Pons (tissue), 1 donor: ENCODE measurements at regions not wholly inside any gene's neighbourhood (a gene's known extent, or its start where the extent isn't known, plus 50 kb on each side); places are given as distances from the start of the nearest gene placed in this dataset.

ENCODE experiments used
- DNase-seq: peaks from one replicate; pipeline ENCODE4 v3.0.0-alpha.2; 2016; ENCODE audit warnings: low spot score

DNA sequence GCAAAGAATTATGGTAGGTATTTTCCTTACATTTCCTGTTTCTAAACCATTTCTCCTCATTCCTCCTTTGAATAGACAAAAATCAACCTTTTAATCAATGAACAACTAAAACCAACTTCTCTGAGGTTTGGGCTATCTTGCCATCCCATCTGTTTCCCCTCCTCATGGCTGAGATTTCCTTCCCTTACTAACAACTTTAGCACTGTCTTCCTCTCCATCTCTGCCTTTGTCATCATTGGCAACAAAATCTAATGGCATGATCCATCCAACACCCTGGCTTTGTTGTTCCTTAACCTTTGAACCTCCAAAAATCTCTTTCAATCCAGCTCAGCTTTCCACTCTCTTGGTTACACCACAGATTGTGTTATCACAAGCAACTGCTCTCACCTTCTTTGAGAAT is 95.3 kb upstream of the FAM136A start:
- no peak for DNase-seq

DNA sequence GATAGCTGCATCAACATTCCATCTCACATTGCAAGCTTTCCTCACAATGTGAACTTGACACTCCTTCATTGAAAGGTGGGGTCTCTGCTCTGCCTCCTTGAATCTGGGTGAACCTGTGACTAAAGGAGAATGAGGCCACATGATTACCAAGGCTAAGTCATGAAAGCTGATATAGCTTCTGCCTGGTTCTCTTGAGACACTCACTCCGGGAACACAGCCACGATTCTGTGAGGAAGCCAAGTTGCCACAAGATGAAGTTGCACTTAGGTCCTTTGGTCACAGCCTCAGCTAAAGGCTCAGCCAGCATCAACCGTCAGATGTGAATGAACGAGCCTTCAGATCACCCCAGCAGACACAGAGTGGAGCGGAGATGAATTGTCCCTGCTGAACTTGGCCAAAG is 94.7 kb upstream of the FAM136A start:
- DNase-seq, result no peak

DNA sequence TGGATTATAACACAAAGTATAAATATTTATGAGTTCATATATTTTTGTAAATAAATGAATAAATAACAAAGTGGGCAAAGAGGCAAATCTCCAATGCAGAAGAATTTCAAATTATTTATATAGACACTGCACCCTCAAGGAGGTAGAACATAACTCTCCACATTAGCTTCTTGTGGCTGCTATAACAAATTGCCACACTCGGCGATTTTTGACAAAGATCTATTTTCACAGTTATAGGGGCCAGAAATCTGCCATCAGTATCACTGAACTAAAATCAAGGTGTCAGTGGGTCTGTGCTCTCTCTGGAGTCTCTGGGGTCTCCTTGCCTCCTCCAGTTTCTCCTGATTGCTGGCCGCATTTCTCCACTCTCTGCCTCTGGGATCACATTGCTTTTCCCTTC is 92.0 kb upstream of the FAM136A start:
- no peak for DNase-seq

DNA sequence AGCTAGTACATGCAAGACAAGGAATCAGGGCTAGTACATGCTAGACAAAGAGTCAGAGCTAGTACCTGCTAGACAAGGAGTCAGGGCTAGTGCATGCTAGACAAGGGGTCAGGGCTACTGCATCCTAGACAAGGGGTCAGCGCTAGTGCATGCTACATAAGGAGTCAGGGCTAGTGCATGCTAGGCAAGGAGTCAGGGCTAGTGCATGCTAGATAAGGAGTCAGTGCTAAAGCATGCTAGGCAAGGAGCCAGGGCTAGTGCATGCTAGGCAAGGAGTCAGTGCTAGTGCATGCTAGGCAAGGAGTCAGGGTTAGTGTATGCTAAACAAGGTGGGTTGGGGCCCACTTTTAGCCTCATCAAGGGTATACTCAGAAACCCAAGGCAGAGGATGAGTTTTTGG is 90.1 kb upstream of the FAM136A start:
- no peak for DNase-seq

DNA sequence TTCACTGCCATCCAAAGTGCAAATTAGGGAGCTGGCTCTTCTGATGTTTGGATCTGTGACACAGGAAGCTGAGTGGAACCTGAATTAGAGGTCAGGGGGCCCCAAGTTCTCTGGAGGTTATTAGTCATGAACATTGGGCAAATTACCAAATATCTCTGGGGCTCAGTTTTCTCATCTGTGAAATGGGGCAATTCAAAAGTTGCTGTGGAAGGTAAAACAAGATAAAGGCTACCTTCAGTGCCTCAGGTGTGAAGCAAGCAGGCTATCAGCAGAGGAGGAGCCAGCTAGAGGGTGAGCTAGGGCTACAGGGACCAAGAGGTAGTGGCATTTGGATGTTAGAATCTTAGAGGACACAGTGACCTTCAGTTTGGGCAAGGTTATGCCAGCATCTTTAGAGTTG is 89.4 kb upstream of the FAM136A start:
- no peak for DNase-seq

DNA sequence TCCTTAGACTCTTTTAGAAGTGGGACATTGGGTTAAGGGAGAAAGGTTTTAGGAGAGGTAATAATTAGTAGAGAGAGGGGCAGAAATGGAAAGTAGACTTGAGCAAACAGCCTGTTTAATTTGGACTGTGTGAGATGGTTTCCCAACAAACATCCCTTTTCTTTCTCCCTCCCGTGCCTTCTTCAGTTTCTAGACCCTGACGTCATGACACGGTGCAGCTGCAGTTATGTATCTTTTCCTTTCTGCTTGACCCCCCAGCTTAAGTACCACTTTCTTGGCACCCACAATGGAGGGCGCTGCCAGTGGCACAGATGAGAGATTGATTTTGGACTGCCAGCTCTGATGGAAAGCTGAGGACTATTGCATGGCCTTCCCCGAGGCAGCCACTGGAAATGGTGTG is 86.9 kb upstream of the FAM136A start:
- DNase-seq, result no peak

DNA sequence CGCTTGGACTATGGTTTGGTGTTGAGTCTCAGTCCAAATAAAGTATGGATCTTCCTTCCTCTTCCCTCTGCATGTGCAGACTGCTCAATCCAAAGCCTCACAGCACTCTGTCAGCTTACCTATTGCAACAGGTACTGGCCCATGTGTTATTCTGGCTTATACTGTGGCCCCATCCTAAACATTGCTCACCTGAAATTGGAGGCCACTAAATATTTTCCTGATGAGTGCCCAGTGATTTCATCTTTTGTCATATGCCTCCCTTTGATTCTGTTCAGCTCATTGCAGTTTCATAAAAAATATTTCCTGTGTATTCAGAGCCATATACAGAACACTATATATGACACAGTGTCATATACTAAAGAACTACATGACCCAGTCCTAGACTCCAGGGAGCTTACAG is 86.3 kb upstream of the FAM136A start:
- DNase-seq, result no peak

DNA sequence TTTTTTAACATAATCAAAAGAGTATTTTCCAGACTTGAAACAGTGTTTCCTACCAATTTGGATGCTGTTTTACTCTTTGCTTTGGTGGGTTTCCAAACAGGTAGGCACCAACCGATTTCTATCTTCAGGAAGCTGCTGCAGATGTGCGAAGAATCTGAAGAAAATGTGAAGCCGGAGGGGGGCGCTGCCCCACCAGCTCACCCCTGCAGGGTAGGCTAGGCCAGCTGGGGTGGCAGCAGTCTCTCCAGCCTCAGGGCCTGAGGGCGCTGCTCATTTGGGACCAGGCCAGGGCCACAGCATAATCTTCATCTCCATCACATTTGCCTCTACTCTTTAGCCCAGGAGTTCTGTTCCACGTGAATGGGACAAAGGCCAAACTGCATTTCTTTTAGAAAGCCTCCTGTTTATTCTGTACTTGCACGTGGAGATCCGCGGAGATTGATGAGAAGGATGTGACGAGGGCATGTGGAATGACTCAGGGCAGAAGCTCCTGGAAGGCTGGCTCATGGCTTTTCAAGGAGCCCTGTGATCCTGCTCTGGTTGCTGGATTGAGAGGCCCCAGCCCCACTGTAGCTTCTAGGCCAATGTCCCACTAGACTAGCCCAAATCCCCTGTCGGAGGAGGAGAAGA is 84.2 kb upstream of the FAM136A start:
- no peak for DNase-seq

DNA sequence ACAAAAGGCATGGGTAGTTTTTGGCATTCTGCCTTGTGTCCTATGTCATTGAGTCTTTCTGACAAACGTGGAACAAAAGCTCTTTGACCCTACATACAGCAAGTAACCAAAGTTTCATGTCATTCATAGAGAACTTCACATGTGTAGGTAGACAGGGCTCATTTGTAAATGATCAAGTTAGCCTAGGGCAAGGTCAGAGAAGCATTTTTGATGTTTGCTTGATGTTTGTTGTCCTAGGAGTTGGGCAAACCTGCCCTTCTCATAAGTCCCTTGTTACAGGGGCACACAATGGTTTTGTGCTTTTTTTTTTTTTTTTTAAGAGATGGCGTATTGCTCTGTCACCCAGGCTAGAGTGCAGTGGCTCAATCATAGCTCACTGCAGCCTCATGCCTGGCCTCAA is 83.3 kb upstream of the FAM136A start:
- DNase-seq, result no peak

DNA sequence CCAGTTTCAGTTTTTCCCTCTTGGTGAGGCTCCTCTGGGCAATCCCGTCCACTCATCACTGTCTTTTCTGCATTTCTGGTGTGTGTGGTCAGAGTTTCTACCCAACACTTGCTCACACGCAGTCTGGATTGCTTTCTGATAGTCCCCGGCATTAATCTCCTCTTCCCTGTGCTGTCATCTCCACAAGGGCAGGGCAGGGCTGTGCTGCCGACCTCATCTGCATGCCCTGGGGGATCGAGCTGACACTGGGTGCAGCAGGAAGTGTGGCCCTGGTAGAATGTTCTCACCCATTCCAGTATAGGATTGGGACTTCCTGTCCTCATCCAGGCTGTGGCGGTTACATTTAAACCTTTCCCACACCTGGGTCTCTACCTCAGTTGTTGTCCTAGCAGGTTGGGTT is 80.0 kb upstream of the FAM136A start:
- no peak for DNase-seq

DNA sequence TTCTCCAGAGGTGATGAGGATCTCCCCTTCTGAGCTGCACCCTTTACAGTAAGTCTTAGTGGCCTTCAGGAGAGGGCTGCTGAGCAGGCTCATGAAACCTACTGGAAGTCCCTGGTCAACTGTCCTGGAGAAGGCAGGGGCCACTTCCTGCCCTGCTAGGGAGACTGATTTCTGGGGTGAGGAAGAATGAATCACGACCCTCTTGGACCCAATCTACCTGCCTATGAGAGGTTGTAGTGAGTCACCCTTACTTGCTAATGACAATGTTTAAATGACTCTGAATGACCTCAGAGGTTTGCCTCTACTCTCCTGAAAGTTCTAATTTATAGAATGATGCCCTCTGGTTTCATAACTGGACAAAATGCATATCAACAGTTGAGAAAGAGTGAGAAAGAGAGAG is 79.4 kb upstream of the FAM136A start:
- DNase-seq, result no peak

DNA sequence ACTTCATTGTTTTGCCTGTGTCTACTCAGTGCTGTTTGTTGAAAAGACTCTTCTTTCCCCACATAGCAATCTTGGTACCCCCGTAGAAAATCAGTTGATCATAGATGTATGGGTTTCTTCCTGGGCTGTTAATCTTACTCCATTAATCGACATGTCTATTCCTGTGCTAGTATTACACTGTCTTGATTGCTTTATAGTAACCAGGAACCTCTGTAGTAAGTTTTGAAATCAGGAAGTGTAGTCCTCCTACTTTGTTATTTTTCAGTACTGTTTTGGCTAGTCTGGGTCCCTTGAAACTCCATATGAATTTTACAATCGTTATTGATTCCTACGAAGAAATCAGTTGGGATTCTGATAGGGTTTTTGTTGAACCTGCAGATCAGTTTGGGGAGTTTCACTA is 78.8 kb upstream of the FAM136A start:
- no peak for DNase-seq

DNA sequence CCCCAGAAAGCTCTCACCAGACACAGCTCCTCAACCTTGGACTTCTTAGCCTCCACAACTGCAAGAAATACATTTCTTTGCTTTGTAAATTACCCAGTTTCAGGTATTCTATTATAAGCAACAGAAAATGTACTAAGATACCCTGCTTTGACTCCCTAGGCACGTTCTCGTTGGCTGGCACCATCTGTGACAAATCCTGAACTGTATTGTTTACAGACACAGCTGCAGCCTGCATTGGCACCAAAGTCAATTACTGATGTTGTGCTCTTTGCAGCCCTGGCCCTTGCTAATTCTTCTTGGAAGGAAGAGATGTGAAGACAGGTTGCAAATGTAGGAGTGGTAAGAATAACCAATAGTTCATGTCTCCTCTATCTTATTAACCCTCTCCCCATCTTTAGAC is 72.7 kb upstream of the FAM136A start:
- peak; percentile 68 for DNase-seq

DNA sequence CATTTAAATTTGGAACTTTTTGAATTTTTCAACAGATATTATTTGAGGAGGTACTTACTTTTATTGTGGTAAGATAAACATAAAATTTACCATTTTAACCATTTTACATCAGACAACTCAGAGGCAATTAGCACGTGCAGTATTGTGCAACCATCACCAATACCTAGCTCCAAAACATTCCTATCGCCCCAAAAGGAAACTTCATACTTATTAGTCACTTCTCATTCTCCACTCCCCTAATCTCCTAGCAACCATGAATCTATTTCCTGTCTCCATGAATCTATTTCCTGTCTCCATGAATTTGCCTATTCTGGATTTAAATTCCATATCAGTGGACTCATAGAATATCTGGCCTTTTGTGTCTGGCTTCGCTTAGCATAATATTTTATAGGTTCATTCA is 69.9 kb upstream of the FAM136A start:
- DNase-seq, result no peak

DNA sequence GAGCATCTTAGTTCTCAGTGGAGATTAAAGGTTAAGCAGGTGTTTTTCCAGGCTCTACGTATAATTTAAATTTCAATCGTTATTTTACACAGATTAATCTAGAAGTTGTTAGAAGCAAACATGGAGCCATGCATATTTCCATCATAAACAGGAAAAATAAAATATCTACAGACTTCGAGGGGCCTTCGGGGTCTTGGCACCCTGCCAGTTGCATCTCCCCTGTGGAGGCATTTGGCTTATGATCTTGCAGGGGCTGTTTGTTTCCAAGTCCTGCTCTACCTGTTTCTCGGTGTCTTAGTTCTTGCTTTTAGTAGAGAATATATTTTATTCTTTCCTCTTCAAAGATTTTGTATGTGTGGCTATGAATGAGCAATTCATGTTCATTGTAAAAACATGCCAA is 67.2 kb upstream of the FAM136A start:
- no peak for DNase-seq

DNA sequence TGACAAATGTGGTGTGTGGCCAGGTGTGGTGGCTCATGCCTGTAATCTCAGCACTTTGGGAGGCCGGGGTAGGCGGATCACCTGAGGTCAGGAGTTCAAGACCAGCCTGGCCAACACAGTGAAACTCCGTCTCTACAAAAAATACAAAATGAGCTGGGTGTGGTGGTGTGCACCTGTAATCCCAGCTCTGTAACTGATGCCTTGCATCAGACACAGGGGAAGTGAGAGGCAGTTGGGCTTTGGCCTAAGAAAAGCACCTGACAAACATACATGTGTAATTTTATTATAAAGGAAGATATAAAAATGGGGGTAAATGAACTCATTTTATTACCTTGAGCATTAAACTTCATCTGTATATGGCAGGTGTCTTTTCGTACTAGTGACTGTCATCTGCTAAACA is 66.7 kb upstream of the FAM136A start:
- no peak for DNase-seq

DNA sequence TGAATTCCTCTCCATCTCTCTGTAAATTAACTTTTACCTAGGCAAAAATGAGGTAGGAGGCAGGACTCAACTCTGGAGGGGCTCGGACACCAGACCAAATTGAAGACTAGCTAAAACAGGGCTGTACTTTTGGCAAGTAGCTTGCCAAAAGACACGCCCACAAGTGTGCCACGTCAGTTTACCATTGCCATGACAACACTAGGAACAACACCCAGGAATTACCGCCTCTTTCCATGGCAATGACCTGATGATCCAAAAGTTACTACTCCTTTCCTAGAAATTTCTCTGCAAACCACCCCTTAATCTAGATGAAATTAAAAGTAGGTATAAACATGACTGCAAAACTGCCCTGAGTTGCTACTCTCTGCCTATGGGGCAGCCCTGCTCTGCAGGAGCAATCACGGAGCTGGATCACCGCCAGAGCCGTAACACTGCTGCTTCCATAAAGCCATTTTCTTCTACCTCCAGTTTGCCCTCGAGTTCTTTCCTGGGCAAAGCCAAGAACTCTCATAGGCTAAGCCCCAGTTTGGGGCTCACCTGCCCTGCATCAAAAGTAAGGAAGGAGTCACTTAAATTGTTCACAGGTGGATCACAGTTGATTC is 66.0 kb upstream of the FAM136A start:
- DNase-seq, result no peak

DNA sequence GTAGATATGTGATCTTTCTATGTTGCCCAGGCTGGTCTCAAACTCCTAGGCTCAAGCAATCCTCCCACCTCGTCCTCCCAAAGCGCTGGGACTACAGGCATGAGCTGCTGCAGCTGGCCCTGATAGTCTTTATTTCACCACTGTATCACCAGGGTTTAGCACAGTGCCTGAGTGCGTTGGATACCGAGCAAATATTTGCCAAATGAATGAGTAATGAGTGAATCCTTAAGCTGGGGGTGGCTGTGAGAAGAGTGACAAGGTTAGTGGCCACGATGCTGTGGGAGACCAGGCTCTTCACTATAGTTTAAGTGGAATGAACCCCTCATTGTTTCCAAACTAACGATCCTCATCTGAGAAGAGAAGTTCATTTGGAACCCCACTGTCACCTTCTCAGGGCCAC is 60.8 kb upstream of the FAM136A start:
- no peak for DNase-seq

DNA sequence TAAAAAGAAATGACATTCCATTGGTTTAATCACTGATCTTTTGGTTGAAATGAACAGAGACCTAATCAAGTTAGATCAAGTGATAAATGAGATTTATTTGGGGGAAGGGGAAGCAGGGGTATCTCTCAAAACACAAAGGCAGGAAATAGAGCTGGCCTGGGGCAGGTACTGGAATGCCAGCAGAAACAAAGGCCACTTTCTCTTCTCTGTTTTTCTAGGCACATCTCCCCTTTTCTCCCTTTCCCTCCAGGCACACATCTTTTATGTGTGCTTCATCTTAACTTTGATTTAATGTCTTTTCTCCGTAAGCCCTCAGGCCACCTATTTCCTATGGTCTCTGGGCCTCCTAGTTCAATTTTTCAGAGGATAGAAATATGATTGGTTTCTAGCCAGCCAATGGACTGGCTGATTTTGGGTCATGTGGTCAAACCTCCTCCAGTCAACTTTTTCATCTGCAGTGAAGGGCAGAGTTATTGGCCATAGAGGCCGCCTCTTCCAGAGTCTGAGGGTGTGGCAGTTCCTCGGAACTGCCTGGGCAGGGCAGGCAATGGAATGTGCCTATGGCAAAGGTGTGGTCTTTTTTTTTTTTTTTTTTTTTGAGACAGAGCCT is 58.9 kb upstream of the FAM136A start:
- DNase-seq, result no peak

DNA sequence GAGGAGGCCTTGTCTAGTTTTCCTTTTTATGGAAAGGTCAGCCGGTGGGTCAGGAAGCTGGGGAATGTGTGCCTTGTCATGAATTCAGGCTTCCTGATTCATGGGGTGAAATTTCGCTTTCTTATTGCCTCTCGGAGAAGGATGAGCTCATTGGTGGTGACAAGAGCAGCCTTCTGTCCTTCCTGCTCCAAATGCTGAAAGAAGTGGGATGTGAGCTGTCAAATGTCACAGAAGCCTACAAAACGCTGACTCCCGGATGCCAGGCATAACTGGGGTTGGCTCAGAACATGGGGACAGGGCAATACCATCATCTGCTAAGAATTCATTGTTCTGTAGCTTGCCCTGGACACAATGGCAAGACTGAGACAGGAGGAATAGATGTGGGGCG is 55.8 kb upstream of the FAM136A start:
- DNase-seq, result no peak

DNA sequence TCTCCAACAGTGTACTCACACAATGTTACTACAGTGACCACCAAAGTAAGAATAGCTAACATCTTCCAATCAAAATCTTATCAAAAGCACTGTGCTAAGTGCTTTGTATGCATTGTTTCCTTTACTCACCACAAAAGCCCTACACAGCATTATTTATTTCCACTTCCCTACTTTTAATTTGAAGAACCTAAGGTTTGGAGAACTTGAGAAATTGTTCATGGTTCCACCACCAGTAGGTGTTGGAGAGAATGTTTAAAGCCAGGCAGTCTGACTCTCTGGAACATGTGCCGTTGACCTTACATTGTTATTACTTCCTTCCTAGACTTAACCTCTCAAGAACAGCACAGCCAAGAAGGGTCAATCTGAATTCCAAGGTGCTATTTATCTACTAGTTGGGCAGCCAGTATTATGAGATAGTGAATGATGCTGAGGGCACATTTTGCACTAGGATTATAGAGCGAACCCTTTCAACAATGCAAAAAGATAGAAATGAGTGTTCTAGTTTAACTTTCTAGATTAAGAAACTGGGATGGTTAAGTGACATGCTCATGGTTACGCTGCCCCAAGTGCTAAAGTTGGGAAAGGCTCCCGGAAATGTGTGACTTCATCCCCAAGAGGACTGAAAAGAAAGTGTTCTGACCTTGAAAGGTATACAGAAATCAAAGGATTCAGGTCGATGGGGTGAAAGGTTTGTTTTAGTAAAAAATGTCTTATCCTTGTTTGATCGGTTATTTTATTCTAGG is 55.2 kb upstream of the FAM136A start:
- no peak for DNase-seq

DNA sequence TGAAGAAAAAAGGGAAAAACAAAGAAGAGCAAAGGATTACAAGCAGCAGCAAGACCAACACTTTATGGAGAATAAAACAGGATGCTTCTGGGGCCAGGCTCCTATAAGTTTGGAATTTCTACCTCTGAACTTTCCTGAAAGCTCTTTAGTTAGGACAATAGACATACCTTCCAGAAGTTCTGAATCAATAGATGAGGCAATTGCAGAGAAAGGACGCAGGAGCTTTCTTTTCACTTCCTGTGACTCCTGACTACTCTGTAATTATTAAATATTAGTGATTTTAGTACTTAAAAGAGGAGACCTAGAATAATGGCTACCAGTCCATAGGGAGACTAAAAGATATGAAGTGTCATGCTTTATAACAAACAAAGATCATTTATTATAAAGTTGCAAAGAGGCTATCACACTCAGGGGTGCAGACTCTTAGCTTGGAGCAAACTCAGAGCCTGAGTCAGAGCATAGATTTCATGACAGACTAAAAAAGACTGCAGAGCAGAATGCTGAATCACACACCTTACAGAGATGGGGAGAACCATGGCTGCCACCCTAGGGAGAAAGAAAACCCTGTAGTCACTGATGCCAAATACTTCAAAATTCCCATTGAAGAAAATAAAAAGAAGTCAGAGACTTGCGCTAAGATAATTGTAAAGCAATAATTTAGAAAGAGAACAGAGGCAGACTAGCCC is 52.5 kb upstream of the FAM136A start:
- no peak for DNase-seq
